ENCODE measurements at regions not wholly inside any gene's neighbourhood (a gene's known extent, or its start where the extent isn't known, plus 50 kb on each side); places are given as distances from the start of the nearest gene placed in this dataset.

- ChIA-PET POLR2A (no interaction called here), CTCF (interaction anchor here (1.3 kb wide), 1 partner anchor 9 kb away, joined by 3 read pairs; no protein-coding TSS in a partner anchor)
- no peak for TF ChIP-seq CTCF (IDR thresholded peaks at IDR 0.05; ENCODE audit: control extremely low read depth, extremely low read depth, low read depth, missing control alignments)
- no peak for DNase-seq (ENCODE audit: extremely low spot score)
Measured at GRCh38 chr4:159428975-159429692, 326.3 kb downstream of the RAPGEF2 start.

- ChIA-PET POLR2A (no interaction called here), CTCF (interaction anchor here (2.0 kb wide), 1 partner anchor 14 kb away, joined by 5 read pairs; no protein-coding TSS in a partner anchor)
- DNase-seq (ENCODE audit: extremely low spot score): no peak
- TF ChIP-seq CTCF (IDR thresholded peaks at IDR 0.05; ENCODE audit: control extremely low read depth, extremely low read depth, low read depth, missing control alignments): no peak
Measured at GRCh38 chr4:159429693-159430035, 326.8 kb downstream of the RAPGEF2 start.

- no peak for DNase-seq (ENCODE audit: extremely low spot score)
- ChIA-PET CTCF (interaction anchor here (2.0 kb wide), 1 partner anchor 15 kb away, joined by 5 read pairs; no protein-coding TSS in a partner anchor), POLR2A (no interaction called here)
- no peak for TF ChIP-seq CTCF (IDR thresholded peaks at IDR 0.05; ENCODE audit: control extremely low read depth, extremely low read depth, low read depth, missing control alignments)
Measured at GRCh38 chr4:159430896-159431295, 328.0 kb downstream of the RAPGEF2 start.

- TF ChIP-seq CTCF (IDR thresholded peaks at IDR 0.05; ENCODE audit: control extremely low read depth, extremely low read depth, low read depth, missing control alignments): no peak
- ChIA-PET POLR2A (no interaction called here), CTCF (interaction anchor here (0.9 to 1.0 kb wide), 2 partner anchors 13 to 23 kb away, joined by 3 read pairs; no protein-coding TSS in a partner anchor)
- no peak for DNase-seq (ENCODE audit: extremely low spot score)
Measured at GRCh38 chr4:159432436-159432835, 329.6 kb downstream of the RAPGEF2 start.

- ChIA-PET CTCF (interaction anchor here (0.9 kb wide), 1 partner anchor 23 kb away, joined by 3 read pairs; no protein-coding TSS in a partner anchor), POLR2A (no interaction called here)
- DNase-seq (ENCODE audit: extremely low spot score): no peak
- no peak for TF ChIP-seq CTCF (IDR thresholded peaks at IDR 0.05; ENCODE audit: control extremely low read depth, extremely low read depth, low read depth, missing control alignments)
Measured at GRCh38 chr4:159433337-159433736, 330.5 kb downstream of the RAPGEF2 start.

GRCh38 chr4:159434114-159434870, 331.4 kb downstream of the RAPGEF2 start:
- CTCF ChIA-PET: no interaction called here
- POLR2A ChIA-PET: no interaction called here
- no peak for DNase-seq (ENCODE audit: extremely low spot score)
- TF ChIP-seq CTCF (IDR thresholded peaks at IDR 0.05; ENCODE audit: control extremely low read depth, extremely low read depth, low read depth, missing control alignments): no peak
